IPS DF 6.9 (cell line): ENCODE measurements at regions not wholly inside any gene's neighbourhood (a gene's known extent, or its start where the extent isn't known, plus 50 kb on each side); places are given as distances from the start of the nearest gene placed in this dataset.

Experiments used
- DNase-seq: peaks from one replicate; pipeline ENCODE4 v3.0.0-alpha.2; 2013; ENCODE audit warnings: low read depth, low spot score
- H3K27ac ChIP-seq: one replicate; pipeline ENCODE4 v1.5.1; 2013; ENCODE audit warnings: low read length, control low read depth
- H3K27me3 ChIP-seq: 2 replicates; pipeline ENCODE4 v1.6.1; 2013; ENCODE audit warnings: mild to moderate bottlenecking, low read length; ENCODE audit not compliant: control insufficient read depth, insufficient read depth
- H3K36me3 ChIP-seq: 2 replicates; pipeline ENCODE4 v1.6.1; 2013; ENCODE audit warnings: low read length; ENCODE audit not compliant: control insufficient read depth, insufficient read depth
- H3K4me1 ChIP-seq: 2 replicates; pipeline ENCODE4 v1.6.1; 2013; ENCODE audit warnings: low read length; ENCODE audit not compliant: control insufficient read depth, insufficient read depth
- H3K4me3 ChIP-seq: 2 replicates; pipeline ENCODE4 v1.5.1; 2013; ENCODE audit warnings: mild to moderate bottlenecking, low read length
- H3K9me3 ChIP-seq: 2 replicates; pipeline ENCODE4 v1.6.1; 2013; ENCODE audit warnings: low read length, inconsistent platforms; ENCODE audit not compliant: control insufficient read depth, insufficient read depth
- WGBS: extraction: QIAGEN DNeasy Blood & Tissue Kit; methylation state at CpG from one replicate; pipeline ENCODE4 v1.1.7; 2013; ENCODE audit warnings: mixed read lengths, missing lambda C conversion rate; ENCODE audit not compliant: insufficient read length, insufficient coverage; 5-methylcytosine and 5-hydroxymethylcytosine counted together

- Histone ChIP-seq H3K9me3 (no peaks in the 10 kb centered on the region; the same call in 1 of the 2 replicates), H3K27ac (no peak overlapping the region), H3K27me3 (no peaks in the 10 kb centered on the region), H3K36me3 (no peaks in the 10 kb centered on the region), H3K4me3 (no peak overlapping the region), H3K4me1 (no peaks in the 10 kb centered on the region)
- no CpG with 5 or more reads among the region's 3 CpGs for WGBS
- no peak for DNase-seq
Measured at GRCh38 chr9:26261503-26262330, 583.5 kb upstream of the TUSC1 start.

- no peak overlapping the region for H3K4me3 ChIP-seq
- no peak for DNase-seq
Measured at GRCh38 chr9:26260238-26260637, 582.0 kb upstream of the TUSC1 start.

GRCh38 chr9:26247861-26248260 lies 569.6 kb upstream of the TUSC1 start:
- DNase-seq: no peak
- Histone ChIP-seq H3K9me3 (no peaks in the 10 kb centered on the region), H3K4me3 (no peak overlapping the region), H3K27ac (no peak overlapping the region), H3K4me1 (no peaks in the 10 kb centered on the region), H3K36me3 (no peaks in the 10 kb centered on the region), H3K27me3 (no peaks in the 10 kb centered on the region)
- WGBS: no CpG with 5 or more reads among the region's 1 CpG

More at GRCh38 chr9:26260238-26260637, 582.0 kb upstream of the TUSC1 start:
- Histone ChIP-seq H3K27ac (no peak overlapping the region), H3K9me3 (no peaks in the 10 kb centered on the region; the same call in 1 of the 2 replicates), H3K36me3 (no peaks in the 10 kb centered on the region), H3K27me3 (no peaks in the 10 kb centered on the region), H3K4me1 (no peaks in the 10 kb centered on the region)
- no CpG with 5 or more reads among the region's 3 CpGs for WGBS

- Histone ChIP-seq H3K9me3 (no peaks in the 10 kb centered on the region), H3K27me3 (no peaks in the 10 kb centered on the region), H3K36me3 (no peaks in the 10 kb centered on the region), H3K4me3 (no peak overlapping the region), H3K27ac (no peak overlapping the region), H3K4me1 (no peaks in the 10 kb centered on the region)
- no CpG with 5 or more reads among the region's 1 CpG for WGBS
- no peak for DNase-seq
Measured at GRCh38 chr9:26244661-26245451, 566.6 kb upstream of the TUSC1 start.

- no peak overlapping the region for H3K4me3 ChIP-seq
- DNase-seq: no peak
- no peak overlapping the region for H3K27ac ChIP-seq
- H3K27me3 ChIP-seq: no peaks in the 10 kb centered on the region
- no peaks in the 10 kb centered on the region for H3K36me3 ChIP-seq
- H3K4me1 ChIP-seq: no peaks in the 10 kb centered on the region
- no CpG with 5 or more reads among the region's 4 CpGs for WGBS
- H3K9me3 ChIP-seq: no peaks in the 10 kb centered on the region
Measured at GRCh38 chr9:26243726-26244125, 565.5 kb upstream of the TUSC1 start.

- whole genome bisulfite sequencing: no CpG with 5 or more reads among the region's 4 CpGs
- DNase-seq: no peak
- H3K27me3 ChIP-seq: no peaks in the 10 kb centered on the region
- no peaks in the 10 kb centered on the region for H3K9me3 ChIP-seq
- no peaks in the 10 kb centered on the region for H3K36me3 ChIP-seq
- H3K4me3 ChIP-seq: no peak overlapping the region
- H3K4me1 ChIP-seq: no peaks in the 10 kb centered on the region
- no peak overlapping the region for H3K27ac ChIP-seq
Measured at GRCh38 chr9:26243029-26243697, 564.9 kb upstream of the TUSC1 start.

GRCh38 chr9:26240020-26240419 lies 561.8 kb upstream of the TUSC1 start:
- no CpG with 5 or more reads among the region's 2 CpGs for WGBS
- H3K4me1 ChIP-seq: no peaks in the 10 kb centered on the region
- H3K36me3 ChIP-seq: no peaks in the 10 kb centered on the region
- no peak overlapping the region for H3K27ac ChIP-seq
- H3K4me3 ChIP-seq: no peak overlapping the region
- DNase-seq: no peak
- no peaks in the 10 kb centered on the region for H3K27me3 ChIP-seq
- H3K9me3 ChIP-seq: no peaks in the 10 kb centered on the region

- H3K36me3 ChIP-seq: no peaks in the 10 kb centered on the region
- H3K4me1 ChIP-seq: no peaks in the 10 kb centered on the region
- no peak overlapping the region for H3K27ac ChIP-seq
- no peak overlapping the region for H3K4me3 ChIP-seq
- no CpG with 5 or more reads among the region's 3 CpGs for WGBS
- no peak for DNase-seq
- no peaks in the 10 kb centered on the region for H3K27me3 ChIP-seq
- H3K9me3 ChIP-seq: no peaks in the 10 kb centered on the region
Measured at GRCh38 chr9:26237256-26237655, 559.0 kb upstream of the TUSC1 start.

GRCh38 chr9:26234865-26235264 lies 556.6 kb upstream of the TUSC1 start:
- Histone ChIP-seq H3K9me3 (no peaks in the 10 kb centered on the region), H3K4me1 (no peaks in the 10 kb centered on the region), H3K27ac (no peak overlapping the region), H3K4me3 (no peak overlapping the region), H3K36me3 (no peaks in the 10 kb centered on the region), H3K27me3 (no peaks in the 10 kb centered on the region)
- WGBS: no CpG with 5 or more reads among the region's 2 CpGs
- DNase-seq: no peak

- Histone ChIP-seq H3K9me3 (no peaks in the 10 kb centered on the region), H3K4me3 (no peak overlapping the region), H3K27ac (no peak overlapping the region), H3K4me1 (no peaks in the 10 kb centered on the region), H3K36me3 (no peaks in the 10 kb centered on the region), H3K27me3 (no peaks in the 10 kb centered on the region)
- no CpG with 5 or more reads among the region's 4 CpGs for WGBS
- no peak for DNase-seq
Measured at GRCh38 chr9:26231391-26231790, 553.1 kb upstream of the TUSC1 start.
